GM12878 (cell line): ENCODE measurements at regions not wholly inside any gene's neighbourhood (a gene's known extent, or its start where the extent isn't known, plus 50 kb on each side); places are given as distances from the start of the nearest gene placed in this dataset.

Source experiments
- ATAC-seq: fragments of 200-7000 bp; cut with Tn5 transposase; 3 replicates; pipeline ENCODE4 v1.9.1; 2020; ENCODE audit warnings: mild to moderate bottlenecking, moderate library complexity
- BruUV-seq: library from RNA; stranded (reverse); fragments of 400-500 nt; replicated peaks from 2 replicates; lab custom pipeline; 2021; lab: Mats Ljungman, UMichigan
- CTCF ChIA-PET: fragments of 300-600 bp; sonication (Branson Sonifier 250); formaldehyde crosslinking; extraction: SDS; loops from one replicate; lab custom pipeline; 2021; ENCODE audit warnings: inconsistent platforms; lab: Yijun Ruan, JAX
- POLR2A ChIA-PET: fragments of 350-600 bp; formaldehyde crosslinking; extraction: SDS; loops from one replicate; lab custom pipeline; 2021; ENCODE audit warnings: inconsistent platforms; lab: Charles Lee
- RAD21 ChIA-PET: fragments of 300-600 bp; sonication (Branson Sonifier 250); formaldehyde crosslinking; loops from one replicate; lab custom pipeline; 2023; ENCODE audit warnings: antibody characterized with exemption; ENCODE audit not compliant: unreplicated experiment; lab: Charles Lee
- SMC1A ChIA-PET: fragments of 300-600 bp; sonication (Branson Sonifier 250); formaldehyde crosslinking; loops from one replicate; lab custom pipeline; 2023; ENCODE audit not compliant: unreplicated experiment, uncharacterized antibody; lab: Charles Lee
- DNase-seq: peaks from one replicate; pipeline ENCODE4 v3.0.0-alpha.2; 2011; ENCODE audit warnings: low read depth, low spot score
- FAIRE-seq: peaks from 3 replicates; lab custom pipeline; 2011; peaks lifted over from hg19 to GRCh38; lab: Jason Lieb, UNC
- H2AFZ ChIP-seq: 2 replicates; pipeline ENCODE4 v1.6.0; 2011; ENCODE audit warnings: low read depth, low read length, control low read depth; ENCODE audit not compliant: control insufficient read depth
- H3K27ac ChIP-seq: 2 replicates; pipeline ENCODE4 v1.5.1; 2011; ENCODE audit warnings: control low read depth; ENCODE audit not compliant: control insufficient read depth, insufficient read depth
- H3K27me3 ChIP-seq, 2 experiments: replicated peaks in 1 of 2; 2 replicates each; pipeline versions ENCODE4 v1.6.0 to v1.6.1; 2011; ENCODE audit warnings: low read length in 1 of 2; ENCODE audit not compliant: control insufficient read depth in 2 of 2, insufficient read depth in 2 of 2
- H3K36me3 ChIP-seq, 2 experiments: 2 replicates each; pipeline ENCODE4 v1.5.1; 2011; ENCODE audit warnings: low read length in 1 of 2; ENCODE audit not compliant: control insufficient read depth in 2 of 2, insufficient read depth in 2 of 2
- H3K4me1 ChIP-seq: 2 replicates; pipeline ENCODE4 v1.6.1; 2011; ENCODE audit warnings: mild to moderate bottlenecking, low read length, moderate library complexity, mixed read lengths; ENCODE audit not compliant: control insufficient read depth, insufficient read depth
- H3K4me2 ChIP-seq: 2 replicates; pipeline ENCODE4 v1.6.0; 2011; ENCODE audit warnings: control low read depth; ENCODE audit not compliant: control insufficient read depth, insufficient read depth
- H3K4me3 ChIP-seq: fragments of 200-600 bp; sonication (generic); 2 replicates; pipeline ENCODE4 v1.5.1; 2016
- H3K79me2 ChIP-seq: 2 replicates; pipeline ENCODE4 v1.6.0; 2011; ENCODE audit warnings: low read length; ENCODE audit not compliant: control insufficient read depth, insufficient read depth
- H3K9ac ChIP-seq: 2 replicates; pipeline ENCODE4 v1.8.0; 2011; ENCODE audit warnings: low read length, control low read depth, mixed read lengths; ENCODE audit not compliant: control insufficient read depth, insufficient read depth
- H3K9me3 ChIP-seq: replicated peaks from 3 replicates; pipeline ENCODE4 v1.5.1; 2011; ENCODE audit warnings: mild to moderate bottlenecking, low read length; ENCODE audit not compliant: control insufficient read depth, insufficient read depth
- H4K20me1 ChIP-seq: 2 replicates; pipeline ENCODE4 v1.6.0; 2011; ENCODE audit not compliant: control insufficient read depth, insufficient read depth
- BCL11A ChIP-seq: IDR thresholded peaks from 2 replicates; pipeline ENCODE4 v1.6.1; 2011; ENCODE audit warnings: low read depth, low read length
- CBX3 ChIP-seq: fragments of 200-600 bp; sonication (generic); IDR thresholded peaks from 2 replicates; pipeline ENCODE4 v1.6.1; 2016; ENCODE audit warnings: low read depth, borderline replicate concordance
- CHD1 ChIP-seq: IDR thresholded peaks from 2 replicates; pipeline ENCODE4 v1.6.1; 2012; ENCODE audit warnings: low read depth, low read length, improper control_type of control experiment
- FOXK2 ChIP-seq: fragments of 450-650 bp; IDR thresholded peaks from 2 replicates; pipeline ENCODE4 v1.6.1; 2017; ENCODE audit warnings: mild to moderate bottlenecking, moderate library complexity
- HDAC6 ChIP-seq: fragments of 200-600 bp; sonication (generic); IDR thresholded peaks from one replicate; pipeline ENCODE4 v1.8.0; 2017; ENCODE audit warnings: antibody characterized with exemption; ENCODE audit not compliant: unreplicated experiment
- IKZF2 ChIP-seq, 2 experiments: fragments of 450-650 bp; IDR thresholded peaks; 2 replicates each; pipeline ENCODE4 v1.6.1; 2017; ENCODE audit warnings: mild to moderate bottlenecking in 2 of 2, moderate library complexity in 2 of 2
- MLLT1 ChIP-seq: fragments of 450-650 bp; IDR thresholded peaks from 2 replicates; pipeline ENCODE4 v1.6.1; 2016; ENCODE audit warnings: mild to moderate bottlenecking
- NBN ChIP-seq: fragments of 450-650 bp; IDR thresholded peaks from 2 replicates; pipeline ENCODE4 v1.6.1; 2016
- PBX3 ChIP-seq: IDR thresholded peaks from 2 replicates; pipeline ENCODE4 v1.6.1; 2011; ENCODE audit warnings: mild to moderate bottlenecking, low read depth, low read length, moderate library complexity; ENCODE audit not compliant: insufficient replicate concordance
- POLR2AphosphoS5 ChIP-seq: IDR thresholded peaks from 2 replicates; pipeline ENCODE4 v1.6.1; 2011; ENCODE audit warnings: mild to moderate bottlenecking, low read length, inconsistent platforms
- RAD21 ChIP-seq: IDR thresholded peaks from 2 replicates; pipeline ENCODE4 v1.6.1; 2011; ENCODE audit warnings: mild to moderate bottlenecking, low read depth, low read length, moderate library complexity; ENCODE audit not compliant: insufficient read depth
- ZNF24 ChIP-seq: fragments of 450-650 bp; IDR thresholded peaks from 2 replicates; pipeline ENCODE4 v1.6.1; 2017; ENCODE audit warnings: antibody characterized with exemption, mild to moderate bottlenecking
- WGBS: methylation state at CpG from one replicate; pipeline ENCODE4 v1.1.6; 2016; ENCODE audit warnings: low lambda C conversion rate; ENCODE audit not compliant: insufficient replicate concordance, insufficient coverage; ENCODE audit errors: missing lambda C conversion rate; 5-methylcytosine and 5-hydroxymethylcytosine counted together
- in situ Hi-C: fragments of 300-500 bp; cut with MboI; formaldehyde crosslinking; loops from 9 replicates; pipeline ENCODE4 v1.14.3; 2018; ENCODE audit warnings: mixed read lengths
- intact Hi-C: fragments of 100-400 bp; cut with micrococcal nuclease; formaldehyde crosslinking; loops from one replicate; pipeline ENCODE4 v1.14.2; 2022; ENCODE audit not compliant: unreplicated experiment
- TF ChIP-seq, protein P1 (sequence below): fragments of 450-650 bp; IDR thresholded peaks from 2 replicates; pipeline ENCODE4 v1.6.1; 2017; ENCODE audit warnings: mild to moderate bottlenecking

- CTCF ChIA-PET, result interaction anchor here (1.2 to 6.5 kb wide), 4 partner anchors 58 to 649 kb away, joined by 3 to 86 read pairs (median 11); partner anchors contain the start of gene FUCA2
- ATAC-seq (no peak), FAIRE-seq (no peak)
- intact Hi-C loops, result loop anchor here (10.0 kb wide), 1 partner anchor 1095 kb away; no protein-coding TSS in a partner anchor
- peaks cover 2% of the 10 kb centered on the region; the same call in 2 of the 3 replicates for H3K9me3 ChIP-seq
- TF ChIP-seq IKZF2 (IDR thresholded peaks at IDR 0.05) (no peak), POLR2AphosphoS5 (no peak), MLLT1 (no peak), RAD21 (no peak), BCL11A (no peak), NBN (no peak), CHD1 (no peak), HDAC6 (no peak), FOXK2 (no peak), ZNF24 (no peak), PBX3 (no peak), CBX3 (no peak)
- TF ChIP-seq, protein P1, sequence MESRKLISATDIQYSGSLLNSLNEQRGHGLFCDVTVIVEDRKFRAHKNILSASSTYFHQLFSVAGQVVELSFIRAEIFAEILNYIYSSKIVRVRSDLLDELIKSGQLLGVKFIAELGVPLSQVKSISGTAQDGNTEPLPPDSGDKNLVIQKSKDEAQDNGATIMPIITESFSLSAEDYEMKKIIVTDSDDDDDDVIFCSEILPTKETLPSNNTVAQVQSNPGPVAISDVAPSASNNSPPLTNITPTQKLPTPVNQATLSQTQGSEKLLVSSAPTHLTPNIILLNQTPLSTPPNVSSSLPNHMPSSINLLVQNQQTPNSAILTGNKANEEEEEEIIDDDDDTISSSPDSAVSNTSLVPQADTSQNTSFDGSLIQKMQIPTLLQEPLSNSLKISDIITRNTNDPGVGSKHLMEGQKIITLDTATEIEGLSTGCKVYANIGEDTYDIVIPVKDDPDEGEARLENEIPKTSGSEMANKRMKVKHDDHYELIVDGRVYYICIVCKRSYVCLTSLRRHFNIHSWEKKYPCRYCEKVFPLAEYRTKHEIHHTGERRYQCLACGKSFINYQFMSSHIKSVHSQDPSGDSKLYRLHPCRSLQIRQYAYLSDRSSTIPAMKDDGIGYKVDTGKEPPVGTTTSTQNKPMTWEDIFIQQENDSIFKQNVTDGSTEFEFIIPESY, result no peak
- TF ChIP-seq, all 136 proteins: peak for 0
- BruUV-seq, result no TSS peak
- Histone ChIP-seq H3K4me1 (peaks cover 4% of the 10 kb centered on the region), H3K27ac (no peak overlapping the region), H3K36me3 (no peaks in the 10 kb centered on the region), H3K4me2 (no peak overlapping the region), H4K20me1 (no peaks in the 10 kb centered on the region), H3K4me3 (no peak overlapping the region), H3K79me2 (no peaks in the 10 kb centered on the region), H3K9ac (no peak overlapping the region), H3K27me3 (no peaks in the 10 kb centered on the region; a peak in 2 of 4 replicates), H2AFZ (no peak overlapping the region)
- ChIA-PET SMC1A (interaction anchor here (0.8 to 1.8 kb wide), 2 partner anchors 57 to 443 kb away, joined by 3 to 4 read pairs; no protein-coding TSS in a partner anchor), RAD21 (interaction anchor here (0.6 kb wide), 1 partner anchor 20 kb away, joined by 3 read pairs; no protein-coding TSS in a partner anchor), POLR2A (no interaction called here)
- no peak for DNase-seq
- 59% methylated on average over 13 of the region's 13 CpGs for WGBS
- in situ Hi-C loops, result loop anchor here (5.0 kb wide), 1 partner anchor 522 kb away; no protein-coding TSS in a partner anchor
Measured at GRCh38 chr6:143570147-143570853, 58.8 kb upstream of the FUCA2 start.
